ENCODE measurements at regions not wholly inside any gene's neighbourhood (a gene's known extent, or its start where the extent isn't known, plus 50 kb on each side); places are given as distances from the start of the nearest gene placed in this dataset.

- Mint-ChIP-seq H3K36me3 (ENCODE audit: low read depth) (no peaks in the 10 kb centered on the region), H3K27me3 (ENCODE audit: low read depth) (no peaks in the 10 kb centered on the region), H3K4me3 (ENCODE audit: unreplicated experiment) (no peak overlapping the region), H3K9me3 (ENCODE audit: low read depth) (peaks cover 5% of the 10 kb centered on the region), H3K4me1 (ENCODE audit: low read depth) (no peaks in the 10 kb centered on the region), H3K27ac (ENCODE audit: unreplicated experiment) (no peak overlapping the region)
- no peak for TF ChIP-seq CTCF (IDR thresholded peaks at IDR 0.05)
- no peak for DNase-seq (ENCODE audit: low spot score)
These were observed 816.1 kb downstream of the TLE4 start for GRCh38 chr9:80387828-80388227.

- H3K36me3 Mint-ChIP-seq (ENCODE audit: low read depth) = no peaks in the 10 kb centered on the region
- no peaks in the 10 kb centered on the region for H3K27me3 Mint-ChIP-seq (ENCODE audit: low read depth)
- no peak overlapping the region for H3K4me3 Mint-ChIP-seq (ENCODE audit: unreplicated experiment)
- no peaks in the 10 kb centered on the region for H3K9me3 Mint-ChIP-seq (ENCODE audit: low read depth)
- no peak overlapping the region for H3K27ac Mint-ChIP-seq (ENCODE audit: unreplicated experiment)
- no peak for DNase-seq (ENCODE audit: low spot score)
- TF ChIP-seq CTCF (IDR thresholded peaks at IDR 0.05) = no peak
- H3K4me1 Mint-ChIP-seq (ENCODE audit: low read depth) = peaks cover 12% of the 10 kb centered on the region
These were observed 813.5 kb downstream of the TLE4 start for GRCh38 chr9:80385246-80385645.

- Mint-ChIP-seq H3K4me1 (ENCODE audit: low read depth) (peaks cover 12% of the 10 kb centered on the region), H3K27ac (ENCODE audit: unreplicated experiment) (no peak overlapping the region), H3K4me3 (ENCODE audit: unreplicated experiment) (no peak overlapping the region), H3K36me3 (ENCODE audit: low read depth) (no peaks in the 10 kb centered on the region), H3K9me3 (ENCODE audit: low read depth) (no peaks in the 10 kb centered on the region), H3K27me3 (ENCODE audit: low read depth) (no peaks in the 10 kb centered on the region)
- no peak for TF ChIP-seq CTCF (IDR thresholded peaks at IDR 0.05)
- DNase-seq (ENCODE audit: low spot score) = no peak
These were observed 811.6 kb downstream of the TLE4 start for GRCh38 chr9:80383331-80383730.

GRCh38 chr9:80382211-80382891, 810.6 kb downstream of the TLE4 start:
- Mint-ChIP-seq H3K27me3 (ENCODE audit: low read depth) (no peaks in the 10 kb centered on the region), H3K36me3 (ENCODE audit: low read depth) (no peaks in the 10 kb centered on the region), H3K27ac (ENCODE audit: unreplicated experiment) (no peak overlapping the region), H3K9me3 (ENCODE audit: low read depth) (no peaks in the 10 kb centered on the region), H3K4me1 (ENCODE audit: low read depth) (peaks cover 12% of the 10 kb centered on the region), H3K4me3 (ENCODE audit: unreplicated experiment) (no peak overlapping the region)
- no peak for TF ChIP-seq CTCF (IDR thresholded peaks at IDR 0.05)
- DNase-seq (ENCODE audit: low spot score) = no peak

- H3K4me3 Mint-ChIP-seq (ENCODE audit: unreplicated experiment) = no peak overlapping the region
- no peaks in the 10 kb centered on the region for H3K36me3 Mint-ChIP-seq (ENCODE audit: low read depth)
- H3K27ac Mint-ChIP-seq (ENCODE audit: unreplicated experiment) = no peak overlapping the region
- H3K4me1 Mint-ChIP-seq (ENCODE audit: low read depth) = peaks cover 12% of the 10 kb centered on the region
- TF ChIP-seq CTCF (IDR thresholded peaks at IDR 0.05) = no peak
- H3K27me3 Mint-ChIP-seq (ENCODE audit: low read depth) = no peaks in the 10 kb centered on the region
- H3K9me3 Mint-ChIP-seq (ENCODE audit: low read depth) = no peaks in the 10 kb centered on the region
- DNase-seq (ENCODE audit: low spot score) = no peak
These were observed 808.5 kb downstream of the TLE4 start for GRCh38 chr9:80380301-80380700.

Measured in chondrocyte (in vitro differentiated cells).